WERI-Rb-1 (cell line): ENCODE measurements at regions not wholly inside any gene's neighbourhood (a gene's known extent, or its start where the extent isn't known, plus 50 kb on each side); places are given as distances from the start of the nearest gene placed in this dataset.

Source experiments
- DNase-seq: peaks from one replicate; pipeline ENCODE4 v3.0.0-alpha.2; 2020
- H3K27ac ChIP-seq: fragments of 250-450 bp; sonication (Bioruptor Pico); 2 replicates; pipeline ENCODE4 v1.5.1; 2020; ENCODE audit warnings: mild to moderate bottlenecking, moderate library complexity
- H3K27me3 ChIP-seq: fragments of 250-450 bp; sonication (Bioruptor Pico); 2 replicates; pipeline ENCODE4 v1.5.1; 2021; ENCODE audit warnings: mild to moderate bottlenecking, low read depth, moderate library complexity; ENCODE audit not compliant: insufficient read depth, severe bottlenecking
- H3K36me3 ChIP-seq: fragments of 250-450 bp; sonication (Bioruptor Pico); 2 replicates; pipeline ENCODE4 v1.5.1; 2020; ENCODE audit warnings: mild to moderate bottlenecking, moderate library complexity
- H3K4me3 ChIP-seq: 2 replicates; pipeline ENCODE4 v1.5.1; 2011; ENCODE audit warnings: low read depth, mild to moderate bottlenecking, control low read depth, low read length
- H3K9me3 ChIP-seq: fragments of 250-450 bp; sonication (Bioruptor Pico); 2 replicates; pipeline ENCODE4 v1.5.1; 2021; ENCODE audit warnings: mild to moderate bottlenecking, moderate library complexity; ENCODE audit not compliant: severe bottlenecking
- TF ChIP-seq, protein P1 (sequence below): IDR thresholded peaks from 2 replicates; pipeline ENCODE4 v1.5.1; 2011; ENCODE audit warnings: low read depth, mild to moderate bottlenecking, control low read depth, inconsistent platforms, low read length

- no peak for DNase-seq
- Histone ChIP-seq H3K36me3 (no peaks in the 10 kb centered on the region), H3K4me3 (no peak overlapping the region), H3K27me3 (no peaks in the 10 kb centered on the region), H3K27ac (no peak overlapping the region), H3K9me3 (no peaks in the 10 kb centered on the region)
- TF ChIP-seq, protein P1, sequence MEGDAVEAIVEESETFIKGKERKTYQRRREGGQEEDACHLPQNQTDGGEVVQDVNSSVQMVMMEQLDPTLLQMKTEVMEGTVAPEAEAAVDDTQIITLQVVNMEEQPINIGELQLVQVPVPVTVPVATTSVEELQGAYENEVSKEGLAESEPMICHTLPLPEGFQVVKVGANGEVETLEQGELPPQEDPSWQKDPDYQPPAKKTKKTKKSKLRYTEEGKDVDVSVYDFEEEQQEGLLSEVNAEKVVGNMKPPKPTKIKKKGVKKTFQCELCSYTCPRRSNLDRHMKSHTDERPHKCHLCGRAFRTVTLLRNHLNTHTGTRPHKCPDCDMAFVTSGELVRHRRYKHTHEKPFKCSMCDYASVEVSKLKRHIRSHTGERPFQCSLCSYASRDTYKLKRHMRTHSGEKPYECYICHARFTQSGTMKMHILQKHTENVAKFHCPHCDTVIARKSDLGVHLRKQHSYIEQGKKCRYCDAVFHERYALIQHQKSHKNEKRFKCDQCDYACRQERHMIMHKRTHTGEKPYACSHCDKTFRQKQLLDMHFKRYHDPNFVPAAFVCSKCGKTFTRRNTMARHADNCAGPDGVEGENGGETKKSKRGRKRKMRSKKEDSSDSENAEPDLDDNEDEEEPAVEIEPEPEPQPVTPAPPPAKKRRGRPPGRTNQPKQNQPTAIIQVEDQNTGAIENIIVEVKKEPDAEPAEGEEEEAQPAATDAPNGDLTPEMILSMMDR: no peak
Observed at GRCh38 chr4:82076809-82077208, 297.0 kb downstream of the HNRNPD start.

DNA sequence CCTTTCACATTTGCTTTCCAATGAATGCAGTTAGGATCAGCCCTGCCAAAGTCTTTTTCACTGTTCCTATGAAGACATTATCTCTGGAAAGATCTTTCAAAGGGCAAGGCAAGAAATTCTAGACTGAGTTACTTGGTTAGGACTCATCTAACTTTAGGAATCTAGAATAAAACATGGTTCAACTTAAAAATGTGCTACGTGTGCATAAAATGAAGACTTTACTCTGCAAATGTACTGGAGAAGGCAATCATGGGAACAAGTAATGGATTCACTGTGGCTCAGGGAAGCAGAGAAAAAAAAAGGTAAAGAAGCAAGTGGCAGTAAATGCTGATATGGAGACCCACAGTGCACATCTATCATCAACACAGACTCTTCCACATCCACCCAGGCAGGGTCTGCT lies 297.4 kb downstream of the HNRNPD start:
- TF ChIP-seq, protein P1: no peak
- Histone ChIP-seq H3K9me3 (no peaks in the 10 kb centered on the region), H3K27me3 (no peaks in the 10 kb centered on the region), H3K36me3 (no peaks in the 10 kb centered on the region), H3K27ac (no peak overlapping the region), H3K4me3 (no peak overlapping the region)
- DNase-seq: no peak

GRCh38 chr4:82071951-82072350 lies 301.8 kb downstream of the HNRNPD start:
- no peaks in the 10 kb centered on the region for H3K27me3 ChIP-seq
- no peak for DNase-seq
- TF ChIP-seq, protein P1: no peak
- no peaks in the 10 kb centered on the region for H3K9me3 ChIP-seq
- H3K36me3 ChIP-seq: no peaks in the 10 kb centered on the region
- H3K4me3 ChIP-seq: no peak overlapping the region
- no peak overlapping the region for H3K27ac ChIP-seq

- Histone ChIP-seq H3K4me3 (no peak overlapping the region), H3K27ac (no peak overlapping the region), H3K27me3 (no peaks in the 10 kb centered on the region), H3K9me3 (no peaks in the 10 kb centered on the region), H3K36me3 (no peaks in the 10 kb centered on the region)
- no peak for DNase-seq
- TF ChIP-seq, protein P1: no peak
Observed at GRCh38 chr4:82069883-82070638, 303.7 kb downstream of the HNRNPD start.

DNA sequence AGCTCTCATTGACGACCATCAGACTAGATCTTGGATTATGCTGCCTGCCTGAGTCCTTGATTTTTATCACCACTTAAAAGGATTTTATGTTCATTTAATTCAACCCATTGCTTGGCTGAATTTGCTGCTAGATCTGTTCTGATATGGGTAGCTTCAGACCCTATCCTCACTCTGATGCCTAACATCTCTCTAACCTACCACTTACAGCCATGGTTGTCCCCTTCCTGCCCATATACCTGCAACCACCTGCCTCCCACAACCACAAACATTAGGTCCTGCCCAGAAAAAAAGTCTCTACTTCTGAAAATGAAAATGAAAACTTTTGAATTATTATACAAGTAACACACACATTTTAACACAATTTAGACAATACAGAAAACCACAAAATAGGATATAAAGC lies 310.8 kb downstream of the HNRNPD start:
- Histone ChIP-seq H3K9me3 (no peaks in the 10 kb centered on the region), H3K27ac (no peak overlapping the region), H3K36me3 (no peaks in the 10 kb centered on the region), H3K4me3 (no peak overlapping the region), H3K27me3 (no peaks in the 10 kb centered on the region)
- TF ChIP-seq, protein P1: no peak
- DNase-seq: no peak
